Nephron progenitor cell (in vitro differentiated cells): ENCODE measurements at regions not wholly inside any gene's neighbourhood (a gene's known extent, or its start where the extent isn't known, plus 50 kb on each side); places are given as distances from the start of the nearest gene placed in this dataset.
"Not testable (repeated sequence)": the region's sequence is repeated elsewhere in the genome, so short reads cannot be mapped to it uniquely, and the experiment has no call there.

Source experiments
- DNase-seq: peaks from one replicate; pipeline ENCODE4 v3.0.0; 2021
- H3K27ac Mint-ChIP-seq: 2 replicates; pipeline ENCODE4 v1.8.0; 2021; ENCODE audit warnings: mild to moderate bottlenecking, moderate library complexity, mixed read lengths
- H3K27me3 Mint-ChIP-seq: 2 replicates; pipeline ENCODE4 v1.8.0; 2021; ENCODE audit warnings: mild to moderate bottlenecking, low read depth, mixed read lengths; ENCODE audit not compliant: poor library complexity
- H3K36me3 Mint-ChIP-seq: 2 replicates; pipeline ENCODE4 v1.8.0; 2021; ENCODE audit warnings: low read depth, mixed read lengths
- H3K4me1 Mint-ChIP-seq: 2 replicates; pipeline ENCODE4 v1.8.0; 2021; ENCODE audit warnings: mixed read lengths
- H3K4me3 Mint-ChIP-seq: 2 replicates; pipeline ENCODE4 v1.8.0; 2021; ENCODE audit warnings: mild to moderate bottlenecking, moderate library complexity, mixed read lengths
- H3K9me3 Mint-ChIP-seq: 2 replicates; pipeline ENCODE4 v1.8.0; 2021; ENCODE audit warnings: mild to moderate bottlenecking, moderate library complexity, mixed read lengths
- TF ChIP-seq, protein P1 (sequence below): fragments of 200-600 bp; sonication (generic); IDR thresholded peaks from 2 replicates; pipeline ENCODE4 v1.5.0; 2021; ENCODE audit warnings: antibody characterized with exemption

- no peak for DNase-seq
- Mint-ChIP-seq H3K4me3 (no peak overlapping the region), H3K27me3 (peaks cover 11% of the 10 kb centered on the region), H3K9me3 (no peaks in the 10 kb centered on the region), H3K27ac (no peak overlapping the region), H3K36me3 (no peaks in the 10 kb centered on the region), H3K4me1 (peaks cover 11% of the 10 kb centered on the region)
- TF ChIP-seq, protein P1, sequence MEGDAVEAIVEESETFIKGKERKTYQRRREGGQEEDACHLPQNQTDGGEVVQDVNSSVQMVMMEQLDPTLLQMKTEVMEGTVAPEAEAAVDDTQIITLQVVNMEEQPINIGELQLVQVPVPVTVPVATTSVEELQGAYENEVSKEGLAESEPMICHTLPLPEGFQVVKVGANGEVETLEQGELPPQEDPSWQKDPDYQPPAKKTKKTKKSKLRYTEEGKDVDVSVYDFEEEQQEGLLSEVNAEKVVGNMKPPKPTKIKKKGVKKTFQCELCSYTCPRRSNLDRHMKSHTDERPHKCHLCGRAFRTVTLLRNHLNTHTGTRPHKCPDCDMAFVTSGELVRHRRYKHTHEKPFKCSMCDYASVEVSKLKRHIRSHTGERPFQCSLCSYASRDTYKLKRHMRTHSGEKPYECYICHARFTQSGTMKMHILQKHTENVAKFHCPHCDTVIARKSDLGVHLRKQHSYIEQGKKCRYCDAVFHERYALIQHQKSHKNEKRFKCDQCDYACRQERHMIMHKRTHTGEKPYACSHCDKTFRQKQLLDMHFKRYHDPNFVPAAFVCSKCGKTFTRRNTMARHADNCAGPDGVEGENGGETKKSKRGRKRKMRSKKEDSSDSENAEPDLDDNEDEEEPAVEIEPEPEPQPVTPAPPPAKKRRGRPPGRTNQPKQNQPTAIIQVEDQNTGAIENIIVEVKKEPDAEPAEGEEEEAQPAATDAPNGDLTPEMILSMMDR: no peak
Observed at GRCh38 chr3:17823816-17824215, 81.4 kb upstream of the TBC1D5 start.

- Mint-ChIP-seq H3K27me3 (peaks cover 11% of the 10 kb centered on the region), H3K9me3 (no peaks in the 10 kb centered on the region), H3K27ac (no peak overlapping the region), H3K36me3 (no peaks in the 10 kb centered on the region), H3K4me3 (no peak overlapping the region), H3K4me1 (peaks cover 11% of the 10 kb centered on the region)
- DNase-seq: no peak
- TF ChIP-seq, protein P1: no peak
Observed at GRCh38 chr3:17823036-17823435, 80.6 kb upstream of the TBC1D5 start.

- Mint-ChIP-seq H3K27me3 (peaks cover 8% of the 10 kb centered on the region), H3K36me3 (no peaks in the 10 kb centered on the region), H3K27ac (peak overlapping the region; percentile 16), H3K9me3 (peaks cover 12% of the 10 kb centered on the region), H3K4me1 (peaks cover 10% of the 10 kb centered on the region), H3K4me3 (no peak overlapping the region)
- TF ChIP-seq, protein P1: no peak
- no peak for DNase-seq
Observed at GRCh38 chr3:17820704-17821103, 78.3 kb upstream of the TBC1D5 start.

GRCh38 chr3:17820275-17820674 is 77.8 kb upstream of the TBC1D5 start:
- no peak overlapping the region for H3K27ac Mint-ChIP-seq
- peaks cover 4% of the 10 kb centered on the region for H3K27me3 Mint-ChIP-seq
- peaks cover 12% of the 10 kb centered on the region for H3K9me3 Mint-ChIP-seq
- no peak for DNase-seq
- peaks cover 5% of the 10 kb centered on the region for H3K4me1 Mint-ChIP-seq
- TF ChIP-seq, protein P1: no peak
- no peak overlapping the region for H3K4me3 Mint-ChIP-seq
- H3K36me3 Mint-ChIP-seq: no peaks in the 10 kb centered on the region

DNA sequence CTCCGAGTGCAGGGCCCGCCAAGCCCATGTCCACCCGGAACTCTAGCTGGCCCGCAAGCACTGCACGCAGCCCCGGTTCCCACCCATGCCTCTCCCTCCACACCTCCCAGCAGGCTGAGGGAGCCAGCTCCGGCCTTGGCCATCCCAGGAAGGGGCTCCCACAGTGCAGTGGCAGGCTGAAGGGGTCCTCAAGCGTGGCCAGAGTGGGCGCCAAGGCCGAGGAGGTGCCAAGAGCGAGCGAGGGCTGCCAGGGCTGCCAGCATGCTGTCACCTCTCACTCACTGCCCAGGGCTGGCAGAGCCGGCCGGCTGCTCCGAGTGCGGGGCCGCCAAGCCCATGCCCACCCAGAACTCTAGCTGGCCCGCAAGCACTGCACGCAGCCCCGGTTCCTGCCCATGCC is 75.5 kb upstream of the TBC1D5 start:
- not testable (repeated sequence) for H3K27me3 Mint-ChIP-seq, H3K4me1 Mint-ChIP-seq, H3K4me3 Mint-ChIP-seq, H3K27ac Mint-ChIP-seq, H3K36me3 Mint-ChIP-seq, DNase-seq
- H3K9me3 Mint-ChIP-seq: peaks cover 12% of the 10 kb centered on the region

- TF ChIP-seq, protein P1: no peak
- Mint-ChIP-seq H3K36me3 (no peaks in the 10 kb centered on the region), H3K4me3 (no peak overlapping the region), H3K9me3 (peaks cover 12% of the 10 kb centered on the region), H3K27me3 (peaks cover 3% of the 10 kb centered on the region), H3K4me1 (no peaks in the 10 kb centered on the region), H3K27ac (no peak overlapping the region)
- DNase-seq: no peak
Observed at GRCh38 chr3:17817545-17817944, 75.1 kb upstream of the TBC1D5 start.

- not testable (repeated sequence) for DNase-seq, H3K27me3 Mint-ChIP-seq, H3K4me1 Mint-ChIP-seq, H3K27ac Mint-ChIP-seq, H3K36me3 Mint-ChIP-seq, H3K4me3 Mint-ChIP-seq
- peaks cover 12% of the 10 kb centered on the region for H3K9me3 Mint-ChIP-seq
Observed at GRCh38 chr3:17816839-17817238, 74.4 kb upstream of the TBC1D5 start.

GRCh38 chr3:17812328-17812727 is 69.9 kb upstream of the TBC1D5 start:
- H3K27ac Mint-ChIP-seq, H3K36me3 Mint-ChIP-seq, H3K4me3 Mint-ChIP-seq, H3K4me1 Mint-ChIP-seq, H3K27me3 Mint-ChIP-seq, DNase-seq: not testable (repeated sequence)
- peaks cover 12% of the 10 kb centered on the region for H3K9me3 Mint-ChIP-seq
